HG02943 (cell line): ENCODE measurements at regions not wholly inside any gene's neighbourhood (a gene's known extent, or its start where the extent isn't known, plus 50 kb on each side); places are given as distances from the start of the nearest gene placed in this dataset.

Source experiments
- ATAC-seq: cut with Tn5 transposase; IDR thresholded peaks from one replicate; pipeline ENCODE4 v1.9.1; 2021; ENCODE audit warnings: mild to moderate bottlenecking, low read depth, moderate library complexity; ENCODE audit not compliant: unreplicated experiment

- ATAC-seq: no peak
These were observed 144.1 kb downstream of the RPAP3 start for GRCh38 chr12:47561746-47562145.

GRCh38 chr12:47560415-47560814, 145.4 kb downstream of the RPAP3 start:
- ATAC-seq: no peak

- no peak for ATAC-seq
These were observed 147.0 kb downstream of the RPAP3 start for GRCh38 chr12:47558625-47559345.

GRCh38 chr12:47557386-47557785, 148.4 kb downstream of the RPAP3 start:
- no peak for ATAC-seq

- ATAC-seq: no peak
These were observed 149.4 kb downstream of the RPAP3 start for GRCh38 chr12:47556261-47557030.

GRCh38 chr12:47554046-47554653, 151.7 kb downstream of the RPAP3 start:
- no peak for ATAC-seq

- ATAC-seq: no peak
These were observed 152.6 kb downstream of the RPAP3 start for GRCh38 chr12:47553266-47553665.

- ATAC-seq: no peak
These were observed 154.4 kb downstream of the RPAP3 start for GRCh38 chr12:47551426-47551851.

- no peak for ATAC-seq
These were observed 156.6 kb downstream of the RPAP3 start for GRCh38 chr12:47549258-47549657.

- ATAC-seq: no peak
These were observed 157.4 kb downstream of the RPAP3 start for GRCh38 chr12:47548401-47548800.

GRCh38 chr12:47547077-47547476, 158.8 kb downstream of the RPAP3 start:
- no peak for ATAC-seq

- no peak for ATAC-seq
These were observed 159.8 kb downstream of the RPAP3 start for GRCh38 chr12:47545938-47546609.

GRCh38 chr12:47534695-47535094, 171.1 kb downstream of the RPAP3 start:
- ATAC-seq: no peak

- no peak for ATAC-seq
These were observed 175.8 kb downstream of the RPAP3 start for GRCh38 chr12:47530050-47530449.

- ATAC-seq: no peak
These were observed 178.0 kb downstream of the RPAP3 start for GRCh38 chr12:47527816-47528215.

GRCh38 chr12:47520029-47520428, 185.8 kb downstream of the RPAP3 start:
- ATAC-seq: no peak

GRCh38 chr12:47517122-47517521, 188.7 kb downstream of the RPAP3 start:
- ATAC-seq: no peak

- no peak for ATAC-seq
These were observed 196.4 kb downstream of the RPAP3 start for GRCh38 chr12:47509398-47509851.

GRCh38 chr12:47507221-47507620, 198.6 kb downstream of the RPAP3 start:
- ATAC-seq: no peak

GRCh38 chr12:47504775-47505446, 200.9 kb downstream of the RPAP3 start:
- no peak for ATAC-seq
